ENCODE measurements at regions not wholly inside any gene's neighbourhood (a gene's known extent, or its start where the extent isn't known, plus 50 kb on each side); places are given as distances from the start of the nearest gene placed in this dataset.

DNA sequence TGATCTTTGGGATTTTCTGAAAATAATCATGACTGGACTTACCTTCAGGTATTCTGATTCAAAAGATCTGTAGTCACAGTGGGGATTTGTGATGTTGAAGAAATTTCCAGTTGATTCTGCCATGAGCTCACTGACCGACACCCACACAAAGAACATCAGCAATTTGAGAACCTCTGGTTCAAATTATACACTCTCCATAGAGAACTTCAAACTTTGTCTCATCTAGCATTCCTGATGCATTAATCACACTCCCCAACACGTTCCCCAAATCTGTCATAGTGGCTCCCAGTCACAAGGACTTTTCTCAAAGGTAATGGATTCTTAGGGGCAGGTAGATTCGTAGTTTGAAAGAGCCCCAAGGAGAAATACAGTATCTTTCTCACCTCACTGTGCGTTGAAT lies 584.3 kb downstream of the FBXO15 start:
- H3K79me2 ChIP-seq (ENCODE audit: insufficient read depth, low read length): no peaks in the 10 kb centered on the region
- H3K9ac ChIP-seq (ENCODE audit: extremely low read depth, insufficient read length, low read length): no peak overlapping the region
- H3K23me2 ChIP-seq (ENCODE audit: insufficient read length, low read depth, low read length, poor library complexity, severe bottlenecking): no peaks in the 10 kb centered on the region
- H3K79me1 ChIP-seq (ENCODE audit: insufficient read depth, low read depth, low read length, poor library complexity, severe bottlenecking): no peaks in the 10 kb centered on the region
- H4K8ac ChIP-seq (replicated peaks; ENCODE audit: insufficient read length, low read depth, low read length): no peak overlapping the region
- Mint-ChIP-seq H3K36me3 (ENCODE audit: insufficient read depth in 1 of 3, low read depth in 3 of 3) (no peaks in the 10 kb centered on the region), H3K4me1 (peaks cover 2 to 3% of the 10 kb centered on the region in 2 experiments; a peak in 2 of 4 replicates), H3K9me3 (no peaks in the 10 kb centered on the region), H3K27ac (no peak overlapping the region), H3K27me3 (ENCODE audit: low read depth) (no peaks in the 10 kb centered on the region), H3K4me3 (no peak overlapping the region)
- no peak overlapping the region for H2AK5ac ChIP-seq (ENCODE audit: insufficient read length, low read length)
- no peak overlapping the region for H4K91ac ChIP-seq (ENCODE audit: insufficient read length, low read depth, low read length)
- no peak overlapping the region for H3K18ac ChIP-seq (ENCODE audit: insufficient read length, low read depth, low read length)
- H3K27me3 ChIP-seq (ENCODE audit: insufficient read depth, low read length): no peaks in the 10 kb centered on the region
- no peak overlapping the region for H2BK15ac ChIP-seq (ENCODE audit: low read depth, low read length)
- no peak overlapping the region for H3K23ac ChIP-seq (ENCODE audit: insufficient read length, low read depth, low read length)
- no peaks in the 10 kb centered on the region for H3K9me3 ChIP-seq (ENCODE audit: control insufficient read depth, low read depth, low read length)
- no peak for TF ChIP-seq CTCF (conservative IDR thresholded peaks at IDR 0.05)
- no peak overlapping the region for H3K4me2 ChIP-seq (ENCODE audit: insufficient read depth, insufficient read length, low read length)
- H2BK120ac ChIP-seq (ENCODE audit: low read depth, low read length, poor library complexity, severe bottlenecking): no peak overlapping the region
- no peak for DNase-seq
- no peak overlapping the region for H2BK5ac ChIP-seq (ENCODE audit: insufficient read length, low read length)
- H4K5ac ChIP-seq (ENCODE audit: insufficient read length, low read depth, low read length): no peak overlapping the region
- H3K4ac ChIP-seq (ENCODE audit: low read depth, low read length): no peak overlapping the region
- no peaks in the 10 kb centered on the region for H4K20me1 ChIP-seq (ENCODE audit: control insufficient read depth, insufficient read depth, insufficient read length)
- H3K56ac ChIP-seq (ENCODE audit: insufficient read length, low read depth, low read length): no peak overlapping the region
- WGBS (ENCODE audit: extremely low coverage, insufficient read length, low lambda C conversion rate): no CpG with 5 or more reads among the region's 4 CpGs
- no peak overlapping the region for H3K27ac ChIP-seq (ENCODE audit: insufficient read length, low read depth, low read length)
- no peak overlapping the region for H3T11ph ChIP-seq (ENCODE audit: low read length)
- H3K4me1 ChIP-seq (ENCODE audit: insufficient read depth, low read length): no peaks in the 10 kb centered on the region
- no peak overlapping the region for H2BK12ac ChIP-seq (ENCODE audit: insufficient read length, low read depth, low read length)
- H2AFZ ChIP-seq (ENCODE audit: low read length): no peak overlapping the region
- no peak overlapping the region for H2BK20ac ChIP-seq (ENCODE audit: low read depth, low read length, poor library complexity, severe bottlenecking)
- H3K14ac ChIP-seq (ENCODE audit: insufficient read depth, low read length): no peak overlapping the region

Data from H9 (cell line).